ENCODE measurements at regions not wholly inside any gene's neighbourhood (a gene's known extent, or its start where the extent isn't known, plus 50 kb on each side); places are given as distances from the start of the nearest gene placed in this dataset.

GRCh38 chr5:152987131-152987530 is 503.3 kb upstream of the GRIA1 start (continued):
- TF ChIP-seq ZFP36L1 (CRISPR knock-in tag; IDR thresholded peaks at IDR 0.05) (no peak), ZNF781 (CRISPR knock-in tag; IDR thresholded peaks at IDR 0.05; ENCODE audit: borderline replicate concordance, not compliant biosample characterization) (no peak), ZNF530 (CRISPR knock-in tag; IDR thresholded peaks at IDR 0.05; ENCODE audit: low read depth) (no peak)

DNA sequence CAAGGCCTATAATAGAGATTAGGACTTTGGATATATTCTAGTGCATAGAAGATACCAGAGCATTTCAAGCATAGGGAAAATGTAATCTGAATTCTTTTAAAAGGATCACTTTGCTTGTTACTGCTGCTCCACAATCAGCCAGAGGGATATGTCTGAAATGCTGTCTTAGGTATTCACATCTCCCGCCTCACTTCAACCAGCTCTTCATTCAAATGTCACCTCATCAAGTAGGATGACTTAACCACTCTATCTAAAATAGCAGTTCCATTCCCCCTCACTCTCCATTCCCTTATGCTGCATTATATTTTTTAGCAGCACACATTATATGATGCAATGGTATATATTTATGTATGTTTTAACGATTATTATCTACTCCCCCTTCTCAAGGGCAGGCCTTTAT is 500.3 kb upstream of the GRIA1 start:
- Histone ChIP-seq H3K36me3 (replicated peaks in 1 of 2; ENCODE audit: control insufficient read depth in 1 of 2, insufficient read depth in 2 of 2, low read length in 2 of 2) (no peaks in the 10 kb centered on the region), H3K79me2 (ENCODE audit: insufficient read depth, low read length) (no peaks in the 10 kb centered on the region), H3K9me3 (ENCODE audit: low read length) (peaks cover 92% of the 10 kb centered on the region), H3K27ac (ENCODE audit: extremely low read length, insufficient read depth, low read length) (no peak overlapping the region), H3K9ac (ENCODE audit: insufficient read depth, low read depth, low read length) (no peak overlapping the region), H3K4me1 (ENCODE audit: insufficient read depth, low read length) (no peaks in the 10 kb centered on the region), H2AFZ (ENCODE audit: low read length) (no peak overlapping the region), H3K27me3 (ENCODE audit: control insufficient read depth in 1 of 2, insufficient read depth in 2 of 2, low read length in 2 of 2) (no peaks in the 10 kb centered on the region), H3K4me3 (replicated peaks in 1 of 3; ENCODE audit: insufficient read depth in 1 of 3, low read depth in 2 of 3, low read length in 3 of 3) (no peak overlapping the region), H3K4me2 (ENCODE audit: low read depth, low read length) (no peak overlapping the region), H4K20me1 (ENCODE audit: insufficient read depth, low read length) (no peaks in the 10 kb centered on the region)
- ATAC-seq, result no peak
- WGBS (ENCODE audit: low lambda C conversion rate), result 0% methylated on average over 2 of the region's 2 CpGs
- CTCF ChIA-PET (ENCODE audit: low intra/inter-chr PET ratio, low total read pairs), result no interaction called here
- no peak for FAIRE-seq
- no peak for DNase-seq (ENCODE audit: low spot score)
- intact Hi-C loops (cut with micrococcal nuclease; ENCODE audit: unreplicated experiment) (no loop called here), in situ Hi-C loops (cut with HindIII; ENCODE audit: extremely low pct_ligation_motif_present, low pct_unique_long_range_greater_than_20kb) (no loop called here)
- POLR2A ChIA-PET, result no interaction called here
- no TSS peak for BruUV-seq (replicated peaks)
- TF ChIP-seq ZNF570 (CRISPR knock-in tag; IDR thresholded peaks at IDR 0.05; ENCODE audit: borderline replicate concordance) (no peak), TCF12 (IDR thresholded peaks at IDR 0.05) (no peak), TCF12 (CRISPR knock-in tag; IDR thresholded peaks at IDR 0.05) (no peak), ZNF121 (CRISPR knock-in tag; IDR thresholded peaks at IDR 0.05) (no peak), AHR (CRISPR knock-in tag; IDR thresholded peaks at IDR 0.05) (no peak), TMF1 (CRISPR knock-in tag; IDR thresholded peaks at IDR 0.05; ENCODE audit: low read depth) (no peak), ZNF878 (CRISPR knock-in tag; IDR thresholded peaks at IDR 0.05) (no peak), ZNF788 (CRISPR knock-in tag; IDR thresholded peaks at IDR 0.05; ENCODE audit: borderline replicate concordance) (no peak), RARA (CRISPR knock-in tag; IDR thresholded peaks at IDR 0.05) (no peak), BRCA1 (CRISPR knock-in tag; IDR thresholded peaks at IDR 0.05) (no peak)
- TF ChIP-seq, protein P1, sequence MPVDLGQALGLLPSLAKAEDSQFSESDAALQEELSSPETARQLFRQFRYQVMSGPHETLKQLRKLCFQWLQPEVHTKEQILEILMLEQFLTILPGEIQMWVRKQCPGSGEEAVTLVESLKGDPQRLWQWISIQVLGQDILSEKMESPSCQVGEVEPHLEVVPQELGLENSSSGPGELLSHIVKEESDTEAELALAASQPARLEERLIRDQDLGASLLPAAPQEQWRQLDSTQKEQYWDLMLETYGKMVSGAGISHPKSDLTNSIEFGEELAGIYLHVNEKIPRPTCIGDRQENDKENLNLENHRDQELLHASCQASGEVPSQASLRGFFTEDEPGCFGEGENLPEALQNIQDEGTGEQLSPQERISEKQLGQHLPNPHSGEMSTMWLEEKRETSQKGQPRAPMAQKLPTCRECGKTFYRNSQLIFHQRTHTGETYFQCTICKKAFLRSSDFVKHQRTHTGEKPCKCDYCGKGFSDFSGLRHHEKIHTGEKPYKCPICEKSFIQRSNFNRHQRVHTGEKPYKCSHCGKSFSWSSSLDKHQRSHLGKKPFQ (CRISPR knock-in tag; IDR thresholded peaks at IDR 0.05; ENCODE audit: insufficient replicate concordance), result no peak
- TF ChIP-seq, protein P2, sequence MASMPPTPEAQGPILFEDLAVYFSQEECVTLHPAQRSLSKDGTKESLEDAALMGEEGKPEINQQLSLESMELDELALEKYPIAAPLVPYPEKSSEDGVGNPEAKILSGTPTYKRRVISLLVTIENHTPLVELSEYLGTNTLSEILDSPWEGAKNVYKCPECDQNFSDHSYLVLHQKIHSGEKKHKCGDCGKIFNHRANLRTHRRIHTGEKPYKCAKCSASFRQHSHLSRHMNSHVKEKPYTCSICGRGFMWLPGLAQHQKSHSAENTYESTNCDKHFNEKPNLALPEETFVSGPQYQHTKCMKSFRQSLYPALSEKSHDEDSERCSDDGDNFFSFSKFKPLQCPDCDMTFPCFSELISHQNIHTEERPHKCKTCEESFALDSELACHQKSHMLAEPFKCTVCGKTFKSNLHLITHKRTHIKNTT (CRISPR knock-in tag; IDR thresholded peaks at IDR 0.05), result no peak
